ENCODE measurements at regions not wholly inside any gene's neighbourhood (a gene's known extent, or its start where the extent isn't known, plus 50 kb on each side); places are given as distances from the start of the nearest gene placed in this dataset.

- no peak for TF ChIP-seq CTCF (conservative IDR thresholded peaks at IDR 0.05; ENCODE audit: control insufficient read depth, insufficient read depth, low read depth, low read length)
- DNase-seq (ENCODE audit: low read depth): no peak
- H3K4me3 ChIP-seq (ENCODE audit: control insufficient read depth, low read depth, low read length): no peak overlapping the region
These were observed 139.6 kb upstream of the HAND2 start for GRCh38 chr4:173669460-173670179.

GRCh38 chr4:173661001-173661400 is 131.0 kb upstream of the HAND2 start:
- no peak for TF ChIP-seq CTCF (conservative IDR thresholded peaks at IDR 0.05; ENCODE audit: control insufficient read depth, insufficient read depth, low read depth, low read length)
- H3K4me3 ChIP-seq (ENCODE audit: control insufficient read depth, low read depth, low read length): no peak overlapping the region
- DNase-seq (ENCODE audit: low read depth): no peak

GRCh38 chr4:173656898-173657297 is 126.9 kb upstream of the HAND2 start:
- no peak for DNase-seq (ENCODE audit: low read depth)
- no peak overlapping the region for H3K4me3 ChIP-seq (ENCODE audit: control insufficient read depth, low read depth, low read length)
- TF ChIP-seq CTCF (conservative IDR thresholded peaks at IDR 0.05; ENCODE audit: control insufficient read depth, insufficient read depth, low read depth, low read length): no peak

- H3K4me3 ChIP-seq (ENCODE audit: control insufficient read depth, low read depth, low read length): no peak overlapping the region
- no peak for TF ChIP-seq CTCF (conservative IDR thresholded peaks at IDR 0.05; ENCODE audit: control insufficient read depth, insufficient read depth, low read depth, low read length)
- no peak for DNase-seq (ENCODE audit: low read depth)
These were observed 122.4 kb upstream of the HAND2 start for GRCh38 chr4:173652283-173652931.

GRCh38 chr4:173651651-173652282 is 121.7 kb upstream of the HAND2 start:
- TF ChIP-seq CTCF (conservative IDR thresholded peaks at IDR 0.05; ENCODE audit: control insufficient read depth, insufficient read depth, low read depth, low read length): no peak
- no peak for DNase-seq (ENCODE audit: low read depth)
- no peak overlapping the region for H3K4me3 ChIP-seq (ENCODE audit: control insufficient read depth, low read depth, low read length)

GRCh38 chr4:173647902-173648301 is 117.9 kb upstream of the HAND2 start:
- no peak for DNase-seq (ENCODE audit: low read depth)
- no peak overlapping the region for H3K4me3 ChIP-seq (ENCODE audit: control insufficient read depth, low read depth, low read length)
- TF ChIP-seq CTCF (conservative IDR thresholded peaks at IDR 0.05; ENCODE audit: control insufficient read depth, insufficient read depth, low read depth, low read length): no peak
